OCI-LY1 (cell line): ENCODE measurements at regions not wholly inside any gene's neighbourhood (a gene's known extent, or its start where the extent isn't known, plus 50 kb on each side); places are given as distances from the start of the nearest gene placed in this dataset.

Experiments used
- H2AFZ ChIP-seq: fragments of 200-600 bp; sonication (generic), shearing (Covaris generic); 2 replicates; pipeline ENCODE4 v1.6.0; 2014; ENCODE audit warnings: antibody characterized with exemption, mild to moderate bottlenecking, low read length
- H3F3A ChIP-seq: fragments of 200-600 bp; sonication (generic), shearing (Covaris generic); 2 replicates; pipeline ENCODE4 v1.6.0; 2014; ENCODE audit warnings: mild to moderate bottlenecking, antibody characterized with exemption, low read length, moderate library complexity; ENCODE audit not compliant: insufficient read depth
- H3K27ac ChIP-seq: fragments of 200-600 bp; sonication (generic); 2 replicates; pipeline ENCODE4 v1.5.1; 2014; ENCODE audit warnings: low read length, mixed run types, mild to moderate bottlenecking, low read depth; ENCODE audit not compliant: poor library complexity, severe bottlenecking
- H3K27me3 ChIP-seq: fragments of 200-600 bp; sonication (generic); 2 replicates; pipeline ENCODE4 v1.6.0; 2014; ENCODE audit warnings: antibody characterized with exemption, mild to moderate bottlenecking, low read length, moderate library complexity; ENCODE audit not compliant: insufficient read depth
- H3K36me3 ChIP-seq: fragments of 200-600 bp; sonication (generic); 2 replicates; pipeline ENCODE4 v1.6.1; 2014; ENCODE audit warnings: mild to moderate bottlenecking, antibody characterized with exemption, low read length, moderate library complexity, mixed read lengths; ENCODE audit not compliant: insufficient read depth
- H3K4me1 ChIP-seq: fragments of 200-600 bp; sonication (generic); 2 replicates; pipeline ENCODE4 v1.5.1; 2014; ENCODE audit warnings: mild to moderate bottlenecking, low read length, moderate library complexity; ENCODE audit not compliant: insufficient read depth, severe bottlenecking
- H3K4me2 ChIP-seq: fragments of 200-600 bp; sonication (generic), shearing (Covaris generic); 2 replicates; pipeline ENCODE4 v1.6.1; 2014; ENCODE audit warnings: low read length
- H3K4me3 ChIP-seq: fragments of 200-600 bp; sonication (generic); 2 replicates; pipeline ENCODE4 v1.5.1; 2014; ENCODE audit warnings: low read length, low read depth, mild to moderate bottlenecking, mixed read lengths; ENCODE audit not compliant: poor library complexity, severe bottlenecking
- H3K79me2 ChIP-seq: fragments of 200-600 bp; shearing (Covaris generic); 2 replicates; pipeline ENCODE4 v1.6.1; 2016; ENCODE audit warnings: mixed run types, low read length, mixed read lengths; ENCODE audit not compliant: insufficient read depth
- H3K9ac ChIP-seq: fragments of 200-600 bp; sonication (generic), shearing (Covaris generic); 2 replicates; pipeline ENCODE4 v1.6.1; 2014; ENCODE audit warnings: mild to moderate bottlenecking, low read length, mixed read lengths
- H3K9me2 ChIP-seq: fragments of 200-600 bp; sonication (generic), shearing (Covaris generic); 2 replicates; pipeline ENCODE4 v1.6.1; 2014; ENCODE audit warnings: low read depth, mild to moderate bottlenecking, low read length, mixed read lengths
- H3K9me3 ChIP-seq: fragments of 200-600 bp; shearing (Covaris generic); 2 replicates; pipeline ENCODE4 v1.6.1; 2014; ENCODE audit warnings: low read length, mixed read lengths
- H4K20me1 ChIP-seq: fragments of 200-600 bp; sonication (generic), shearing (Covaris generic); 2 replicates; pipeline ENCODE4 v1.6.0; 2016; ENCODE audit warnings: mild to moderate bottlenecking, low read length; ENCODE audit not compliant: insufficient read depth
- CTCF ChIP-seq: fragments of 200-600 bp; sonication (generic), shearing (Covaris generic); IDR thresholded peaks from 2 replicates; pipeline ENCODE4 v1.5.1; 2017; ENCODE audit warnings: mild to moderate bottlenecking, antibody characterized with exemption, low read length, moderate library complexity, mixed read lengths
- EZH2 ChIP-seq: fragments of 200-600 bp; sonication (generic), shearing (Covaris generic); IDR thresholded peaks from 2 replicates; pipeline ENCODE4 v1.8.0; 2017; ENCODE audit warnings: borderline replicate concordance, mixed run types, mild to moderate bottlenecking, antibody characterized with exemption, low read length, moderate library complexity, mixed read lengths

- Histone ChIP-seq H3K9me2 (no peaks in the 10 kb centered on the region), H3K4me3 (no peak overlapping the region), H3K27me3 (no peaks in the 10 kb centered on the region), H3K4me2 (no peak overlapping the region), H4K20me1 (no peaks in the 10 kb centered on the region), H3F3A (no peaks in the 10 kb centered on the region), H2AFZ (no peak overlapping the region), H3K27ac (no peak overlapping the region), H3K9ac (no peak overlapping the region), H3K9me3 (no peaks in the 10 kb centered on the region), H3K79me2 (no peaks in the 10 kb centered on the region), H3K4me1 (no peaks in the 10 kb centered on the region), H3K36me3 (no peaks in the 10 kb centered on the region)
- TF ChIP-seq EZH2 (no peak), CTCF (no peak)
Observed at GRCh38 chr2:34371711-34372110, 772.6 kb upstream of the FAM98A start.

- H3K9ac ChIP-seq = no peak overlapping the region
Observed at GRCh38 chr2:34368304-34368703, 769.2 kb upstream of the FAM98A start.

GRCh38 chr2:34365932-34366331 lies 766.8 kb upstream of the FAM98A start:
- no peaks in the 10 kb centered on the region for H3K36me3 ChIP-seq
- no peak overlapping the region for H3K27ac ChIP-seq
- no peak overlapping the region for H3K9ac ChIP-seq
- no peaks in the 10 kb centered on the region for H3F3A ChIP-seq
- no peak overlapping the region for H3K4me2 ChIP-seq
- no peaks in the 10 kb centered on the region for H3K27me3 ChIP-seq
- no peaks in the 10 kb centered on the region for H3K9me2 ChIP-seq
- no peaks in the 10 kb centered on the region for H3K4me1 ChIP-seq
- H3K9me3 ChIP-seq = no peaks in the 10 kb centered on the region
- H4K20me1 ChIP-seq = no peaks in the 10 kb centered on the region
- no peak overlapping the region for H2AFZ ChIP-seq
- no peak overlapping the region for H3K4me3 ChIP-seq
- no peaks in the 10 kb centered on the region for H3K79me2 ChIP-seq
- no peak for TF ChIP-seq EZH2
- no peak for TF ChIP-seq CTCF

More at GRCh38 chr2:34368304-34368703, 769.2 kb upstream of the FAM98A start:
- Histone ChIP-seq H3K4me2 (no peak overlapping the region), H3K9me3 (no peaks in the 10 kb centered on the region), H3K27me3 (no peaks in the 10 kb centered on the region), H3K79me2 (no peaks in the 10 kb centered on the region), H3K4me1 (no peaks in the 10 kb centered on the region), H4K20me1 (no peaks in the 10 kb centered on the region), H3K36me3 (no peaks in the 10 kb centered on the region), H3K4me3 (no peak overlapping the region), H3F3A (no peaks in the 10 kb centered on the region), H2AFZ (no peak overlapping the region), H3K27ac (no peak overlapping the region), H3K9me2 (no peaks in the 10 kb centered on the region)
- TF ChIP-seq CTCF = no peak
- TF ChIP-seq EZH2 = no peak
